GM12878 (cell line): ENCODE measurements at regions not wholly inside any gene's neighbourhood (a gene's known extent, or its start where the extent isn't known, plus 50 kb on each side); places are given as distances from the start of the nearest gene placed in this dataset.
A peak's percentile ranks its signal among the peaks of the same experiment; 100 is the strongest.

Source experiments
- ATAC-seq: fragments of 200-7000 bp; cut with Tn5 transposase; 3 replicates; pipeline ENCODE4 v1.9.1; 2020; ENCODE audit warnings: mild to moderate bottlenecking, moderate library complexity
- BruUV-seq: library from RNA; stranded (reverse); fragments of 400-500 nt; replicated peaks from 2 replicates; lab custom pipeline; 2021; lab: Mats Ljungman, UMichigan
- CTCF ChIA-PET: fragments of 300-600 bp; sonication (Branson Sonifier 250); formaldehyde crosslinking; extraction: SDS; loops from one replicate; lab custom pipeline; 2021; ENCODE audit warnings: inconsistent platforms; lab: Yijun Ruan, JAX
- POLR2A ChIA-PET: fragments of 350-600 bp; formaldehyde crosslinking; extraction: SDS; loops from one replicate; lab custom pipeline; 2021; ENCODE audit warnings: inconsistent platforms; lab: Charles Lee
- RAD21 ChIA-PET: fragments of 300-600 bp; sonication (Branson Sonifier 250); formaldehyde crosslinking; loops from one replicate; lab custom pipeline; 2023; ENCODE audit warnings: antibody characterized with exemption; ENCODE audit not compliant: unreplicated experiment; lab: Charles Lee
- SMC1A ChIA-PET: fragments of 300-600 bp; sonication (Branson Sonifier 250); formaldehyde crosslinking; loops from one replicate; lab custom pipeline; 2023; ENCODE audit not compliant: unreplicated experiment, uncharacterized antibody; lab: Charles Lee
- DNase-seq: peaks from one replicate; pipeline ENCODE4 v3.0.0-alpha.2; 2011; ENCODE audit warnings: low read depth, low spot score
- FAIRE-seq: peaks from 3 replicates; lab custom pipeline; 2011; peaks lifted over from hg19 to GRCh38; lab: Jason Lieb, UNC
- H2AFZ ChIP-seq: 2 replicates; pipeline ENCODE4 v1.6.0; 2011; ENCODE audit warnings: low read depth, low read length, control low read depth; ENCODE audit not compliant: control insufficient read depth
- H3K27ac ChIP-seq: 2 replicates; pipeline ENCODE4 v1.5.1; 2011; ENCODE audit warnings: control low read depth; ENCODE audit not compliant: control insufficient read depth, insufficient read depth
- H3K27me3 ChIP-seq, 2 experiments: replicated peaks in 1 of 2; 2 replicates each; pipeline versions ENCODE4 v1.6.0 to v1.6.1; 2011; ENCODE audit warnings: low read length in 1 of 2; ENCODE audit not compliant: control insufficient read depth in 2 of 2, insufficient read depth in 2 of 2
- H3K36me3 ChIP-seq, 2 experiments: 2 replicates each; pipeline ENCODE4 v1.5.1; 2011; ENCODE audit warnings: low read length in 1 of 2; ENCODE audit not compliant: control insufficient read depth in 2 of 2, insufficient read depth in 2 of 2
- H3K4me1 ChIP-seq: 2 replicates; pipeline ENCODE4 v1.6.1; 2011; ENCODE audit warnings: mild to moderate bottlenecking, low read length, moderate library complexity, mixed read lengths; ENCODE audit not compliant: control insufficient read depth, insufficient read depth
- H3K4me2 ChIP-seq: 2 replicates; pipeline ENCODE4 v1.6.0; 2011; ENCODE audit warnings: control low read depth; ENCODE audit not compliant: control insufficient read depth, insufficient read depth
- H3K4me3 ChIP-seq: fragments of 200-600 bp; sonication (generic); 2 replicates; pipeline ENCODE4 v1.5.1; 2016
- H3K79me2 ChIP-seq: 2 replicates; pipeline ENCODE4 v1.6.0; 2011; ENCODE audit warnings: low read length; ENCODE audit not compliant: control insufficient read depth, insufficient read depth
- H3K9ac ChIP-seq: 2 replicates; pipeline ENCODE4 v1.8.0; 2011; ENCODE audit warnings: low read length, control low read depth, mixed read lengths; ENCODE audit not compliant: control insufficient read depth, insufficient read depth
- H3K9me3 ChIP-seq: replicated peaks from 3 replicates; pipeline ENCODE4 v1.5.1; 2011; ENCODE audit warnings: mild to moderate bottlenecking, low read length; ENCODE audit not compliant: control insufficient read depth, insufficient read depth
- H4K20me1 ChIP-seq: 2 replicates; pipeline ENCODE4 v1.6.0; 2011; ENCODE audit not compliant: control insufficient read depth, insufficient read depth
- BHLHE40 ChIP-seq, 2 experiments: fragments of 450-650 bp in 1 of 2; IDR thresholded peaks; 2 replicates each; pipeline ENCODE4 v1.6.1; 2011 to 2017; ENCODE audit warnings: low read depth in 2 of 2, borderline replicate concordance in 1 of 2, improper control_type of control experiment in 1 of 2, low read length in 1 of 2, mild to moderate bottlenecking in 1 of 2
- BMI1 ChIP-seq: fragments of 450-650 bp; IDR thresholded peaks from 2 replicates; pipeline ENCODE4 v1.6.1; 2016; ENCODE audit warnings: mild to moderate bottlenecking, moderate library complexity, borderline replicate concordance
- GATAD2B ChIP-seq: fragments of 450-650 bp; conservative IDR thresholded peaks from 2 replicates; pipeline ENCODE4 v1.6.1; 2017; ENCODE audit warnings: low read depth, mild to moderate bottlenecking, moderate library complexity
- JUNB ChIP-seq: IDR thresholded peaks from 2 replicates; pipeline ENCODE4 v1.6.1; 2016; ENCODE audit warnings: antibody characterized with exemption, mild to moderate bottlenecking
- NR2C2 ChIP-seq: IDR thresholded peaks from 2 replicates; pipeline ENCODE4 v1.6.1; 2011; ENCODE audit warnings: borderline replicate concordance, low read depth; ENCODE audit not compliant: control insufficient read depth, insufficient read length
- PAX5 ChIP-seq: IDR thresholded peaks from 2 replicates; pipeline ENCODE4 v1.6.1; 2011; ENCODE audit warnings: low read depth, low read length, borderline replicate concordance
- RFX5 ChIP-seq: IDR thresholded peaks from 2 replicates; pipeline ENCODE4 v1.6.1; 2011; ENCODE audit warnings: low read depth, low read length, improper control_type of control experiment
- SPI1 ChIP-seq: IDR thresholded peaks from 2 replicates; pipeline ENCODE4 v1.6.1; 2011; ENCODE audit warnings: low read depth, mild to moderate bottlenecking, low read length, moderate library complexity, borderline replicate concordance; ENCODE audit not compliant: insufficient read depth
- SREBF1 ChIP-seq: IDR thresholded peaks from 2 replicates; pipeline ENCODE4 v1.6.1; 2012; ENCODE audit warnings: mild to moderate bottlenecking, low read length
- STAT3 ChIP-seq: IDR thresholded peaks from 2 replicates; pipeline ENCODE4 v1.6.1; 2011; ENCODE audit warnings: low read depth, low read length, improper control_type of control experiment
- TBL1XR1 ChIP-seq: IDR thresholded peaks from 2 replicates; pipeline ENCODE4 v1.6.1; 2012; ENCODE audit warnings: low read depth, low read length, improper control_type of control experiment
- WGBS: methylation state at CpG from one replicate; pipeline ENCODE4 v1.1.6; 2016; ENCODE audit warnings: low lambda C conversion rate; ENCODE audit not compliant: insufficient replicate concordance, insufficient coverage; ENCODE audit errors: missing lambda C conversion rate; 5-methylcytosine and 5-hydroxymethylcytosine counted together
- in situ Hi-C: fragments of 300-500 bp; cut with MboI; formaldehyde crosslinking; loops from 9 replicates; pipeline ENCODE4 v1.14.3; 2018; ENCODE audit warnings: mixed read lengths
- intact Hi-C: fragments of 100-400 bp; cut with micrococcal nuclease; formaldehyde crosslinking; loops from one replicate; pipeline ENCODE4 v1.14.2; 2022; ENCODE audit not compliant: unreplicated experiment

DNA sequence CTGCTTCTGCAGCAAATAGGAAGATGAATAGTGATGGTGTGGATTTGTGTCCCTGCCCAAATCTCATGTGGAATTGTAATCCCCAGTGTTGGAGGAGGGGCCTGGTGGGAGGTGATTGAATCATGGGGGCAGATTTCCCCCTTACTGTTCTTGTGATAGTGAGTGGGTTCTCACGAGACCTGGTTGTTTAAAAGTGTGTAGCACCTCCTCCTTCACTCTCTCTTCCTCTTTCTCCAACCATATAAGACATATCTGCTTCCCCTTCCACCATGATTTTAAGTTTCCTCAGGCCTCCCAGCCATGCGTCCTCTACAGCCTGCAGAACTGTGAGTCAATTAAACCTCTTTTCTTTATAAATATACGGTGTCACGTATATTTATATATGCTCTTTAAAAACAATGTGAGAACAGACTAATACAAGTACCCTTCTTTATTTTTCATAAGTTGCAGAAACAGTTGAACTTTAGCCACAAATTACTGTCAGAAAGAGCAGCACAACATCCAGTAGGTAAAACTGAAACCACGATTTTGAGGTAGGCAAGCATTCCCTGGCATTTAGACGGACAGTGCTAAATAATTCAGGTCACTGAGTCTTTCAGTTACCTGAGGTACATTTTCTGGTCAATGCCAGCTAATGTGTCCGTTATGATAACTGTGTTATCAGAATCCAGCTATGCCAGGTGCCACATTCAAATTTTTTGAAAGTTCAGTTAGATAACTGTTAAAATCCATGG, 79.3 kb upstream of the SPEF2 start:
- Histone ChIP-seq H3K27ac (no peak overlapping the region), H3K4me1 (no peaks in the 10 kb centered on the region), H3K9ac (no peak overlapping the region), H3K79me2 (no peaks in the 10 kb centered on the region), H2AFZ (no peak overlapping the region), H3K4me3 (no peak overlapping the region), H3K27me3 (no peaks in the 10 kb centered on the region), H3K9me3 (no peaks in the 10 kb centered on the region), H3K4me2 (no peak overlapping the region), H4K20me1 (no peaks in the 10 kb centered on the region), H3K36me3 (no peaks in the 10 kb centered on the region)
- peak; percentile 31; the same call in 1 of the 3 replicates for ATAC-seq
- in situ Hi-C loops (no loop called here), intact Hi-C loops (no loop called here)
- BruUV-seq: no TSS peak
- POLR2A ChIA-PET: no interaction called here
- DNase-seq: no peak
- FAIRE-seq: no peak
- TF ChIP-seq RFX5 (no peak), STAT3 (no peak), NR2C2 (no peak), SREBF1 (no peak), BHLHE40 (IDR thresholded peaks at IDR 0.05; ENCODE audit: borderline replicate concordance in 1 of 2, low read depth in 2 of 2, low read length in 1 of 2) (peak in 1 of 2 experiments; percentile 76; a peak in 2 of 4 replicates), TBL1XR1 (no peak), BMI1 (no peak), JUNB (no peak), SPI1 (peak; percentile 44; the same call in 1 of the 2 replicates), PAX5 (no peak), GATAD2B (no peak)
- 17% methylated on average over 7 of the region's 7 CpGs for WGBS
- RAD21 ChIA-PET: no interaction called here
- CTCF ChIA-PET: no interaction called here
- SMC1A ChIA-PET: no interaction called here
